RWPE1 (cell line): ENCODE measurements at regions not wholly inside any gene's neighbourhood (a gene's known extent, or its start where the extent isn't known, plus 50 kb on each side); places are given as distances from the start of the nearest gene placed in this dataset.

Experiments used
- CTCF ChIA-PET: fragments of 350-600 bp; sonication (Branson Sonifier 250); formaldehyde crosslinking; extraction: SDS; loops from one replicate; lab custom pipeline; 2021; lab: Yijun Ruan, JAX
- POLR2A ChIA-PET: fragments of 400-600 bp; formaldehyde crosslinking; extraction: SDS; loops from one replicate; lab custom pipeline; 2020; ENCODE audit warnings: antibody characterized with exemption; ENCODE audit not compliant: low non-redundant PET; lab: Yijun Ruan, JAX
- DNase-seq: peaks from one replicate; pipeline ENCODE4 v3.0.0; 2012; ENCODE audit warnings: low spot score
- H3K27ac ChIP-seq: fragments of 450-650 bp; 2 replicates; pipeline ENCODE4 v1.5.1; 2017
- TF ChIP-seq, protein P1 (sequence below): fragments of 450-650 bp; conservative IDR thresholded peaks from 2 replicates; pipeline ENCODE4 v1.5.1; 2017; ENCODE audit warnings: low read depth, mild to moderate bottlenecking

DNA sequence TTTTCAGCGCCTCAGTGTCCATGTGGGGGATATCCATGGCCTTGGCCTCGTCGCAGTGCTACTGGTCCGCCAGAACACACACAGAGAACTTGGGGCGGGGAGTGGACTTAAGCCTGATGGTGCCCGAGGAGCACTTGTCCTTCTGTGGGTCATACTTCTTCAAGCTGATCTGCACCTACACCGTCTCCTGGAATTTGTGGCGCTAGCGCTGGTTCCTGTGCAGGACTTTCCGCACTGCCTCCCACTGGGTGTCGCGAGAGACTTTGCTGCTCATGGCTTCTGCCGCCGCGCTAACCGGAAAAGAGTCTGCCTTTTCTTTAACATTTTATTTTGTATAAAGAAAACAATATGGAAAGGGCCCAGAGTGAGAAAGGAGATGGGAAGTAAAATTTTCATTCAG lies 266.9 kb downstream of the COX7C start:
- CTCF ChIA-PET: interaction anchor here (0.6 kb wide), 1 partner anchor 513 kb away, joined by 3 read pairs; no protein-coding TSS in a partner anchor
- TF ChIP-seq, protein P1, sequence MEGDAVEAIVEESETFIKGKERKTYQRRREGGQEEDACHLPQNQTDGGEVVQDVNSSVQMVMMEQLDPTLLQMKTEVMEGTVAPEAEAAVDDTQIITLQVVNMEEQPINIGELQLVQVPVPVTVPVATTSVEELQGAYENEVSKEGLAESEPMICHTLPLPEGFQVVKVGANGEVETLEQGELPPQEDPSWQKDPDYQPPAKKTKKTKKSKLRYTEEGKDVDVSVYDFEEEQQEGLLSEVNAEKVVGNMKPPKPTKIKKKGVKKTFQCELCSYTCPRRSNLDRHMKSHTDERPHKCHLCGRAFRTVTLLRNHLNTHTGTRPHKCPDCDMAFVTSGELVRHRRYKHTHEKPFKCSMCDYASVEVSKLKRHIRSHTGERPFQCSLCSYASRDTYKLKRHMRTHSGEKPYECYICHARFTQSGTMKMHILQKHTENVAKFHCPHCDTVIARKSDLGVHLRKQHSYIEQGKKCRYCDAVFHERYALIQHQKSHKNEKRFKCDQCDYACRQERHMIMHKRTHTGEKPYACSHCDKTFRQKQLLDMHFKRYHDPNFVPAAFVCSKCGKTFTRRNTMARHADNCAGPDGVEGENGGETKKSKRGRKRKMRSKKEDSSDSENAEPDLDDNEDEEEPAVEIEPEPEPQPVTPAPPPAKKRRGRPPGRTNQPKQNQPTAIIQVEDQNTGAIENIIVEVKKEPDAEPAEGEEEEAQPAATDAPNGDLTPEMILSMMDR: no peak
- H3K27ac ChIP-seq: no peak overlapping the region
- POLR2A ChIA-PET: no interaction called here
- DNase-seq: no peak

DNA sequence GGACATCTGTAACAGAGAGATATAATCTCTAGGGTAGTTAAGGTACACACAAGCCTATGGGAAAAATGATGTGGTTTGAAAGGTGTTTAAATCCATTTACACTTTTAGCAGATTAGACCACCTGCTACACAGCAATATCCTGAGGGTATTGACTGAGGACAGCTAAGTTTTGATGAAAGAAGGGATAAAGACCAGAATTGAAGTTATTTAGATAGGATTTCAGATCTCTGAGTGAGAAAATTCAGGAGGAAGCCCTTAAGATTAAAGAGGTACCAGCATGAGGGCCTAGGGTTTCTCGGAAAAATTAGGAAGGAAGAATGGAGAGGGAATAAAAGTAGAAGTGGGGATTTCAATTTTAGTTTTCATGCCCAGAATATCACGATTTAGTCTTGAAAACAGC lies 267.3 kb downstream of the COX7C start:
- ChIA-PET POLR2A (no interaction called here), CTCF (no interaction called here)
- no peak for DNase-seq
- TF ChIP-seq, protein P1: no peak
- no peak overlapping the region for H3K27ac ChIP-seq

DNA sequence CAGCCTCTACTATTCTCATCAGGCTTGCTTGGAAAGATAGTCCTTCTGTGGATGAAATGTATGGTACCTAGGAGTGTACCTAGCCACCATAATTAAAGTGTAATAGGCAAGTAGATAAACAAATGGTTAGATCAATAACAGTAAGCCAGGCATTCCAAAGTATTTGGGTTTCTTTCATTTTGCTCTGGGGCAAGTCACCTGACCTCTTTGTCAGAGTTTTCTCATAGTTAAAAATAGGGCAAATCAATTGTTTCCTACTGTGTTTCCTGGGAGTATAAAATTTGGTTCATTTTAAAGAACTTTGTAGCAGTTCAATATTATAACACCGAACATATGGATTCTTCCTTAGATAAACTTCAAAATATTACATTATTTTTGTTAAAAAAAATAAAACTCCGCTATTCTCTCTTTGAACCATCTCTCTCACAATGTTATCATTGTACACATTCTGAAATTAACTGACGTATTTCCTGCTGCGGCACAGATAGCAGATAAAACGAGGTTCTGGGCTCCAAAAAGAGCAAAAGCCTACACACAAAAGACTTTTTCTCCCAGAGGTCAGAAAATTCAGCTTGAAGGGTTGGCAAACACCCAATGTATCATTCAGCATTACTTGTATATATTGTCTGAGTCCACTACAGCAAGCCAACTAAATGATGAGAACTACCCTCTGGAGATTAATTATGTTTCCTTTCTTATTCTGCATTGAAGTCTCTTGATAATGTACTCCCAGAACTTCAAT lies 267.9 kb downstream of the COX7C start:
- DNase-seq: no peak
- no peak overlapping the region for H3K27ac ChIP-seq
- TF ChIP-seq, protein P1: no peak
- ChIA-PET POLR2A (no interaction called here), CTCF (no interaction called here)

DNA sequence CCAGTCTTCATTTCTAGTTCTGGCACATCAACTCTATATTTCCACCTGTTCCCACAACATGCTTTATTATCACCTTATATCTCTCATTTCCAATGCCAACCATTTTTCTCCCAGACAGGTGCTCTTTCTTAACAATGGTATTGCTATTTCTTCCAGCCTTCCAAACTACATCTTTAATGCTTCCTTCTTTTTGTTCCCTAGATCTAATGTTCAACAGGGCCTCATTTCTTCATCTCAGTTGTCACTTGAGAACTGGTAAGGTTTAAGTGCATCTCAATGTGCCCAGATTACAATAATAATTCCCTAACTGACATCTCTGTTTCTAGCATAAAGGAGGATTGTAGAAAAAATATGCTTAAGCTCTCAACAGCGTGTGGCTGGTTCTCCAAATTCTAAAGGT lies 272.6 kb downstream of the COX7C start:
- CTCF ChIA-PET: no interaction called here
- POLR2A ChIA-PET: no interaction called here
- TF ChIP-seq, protein P1: no peak

DNA sequence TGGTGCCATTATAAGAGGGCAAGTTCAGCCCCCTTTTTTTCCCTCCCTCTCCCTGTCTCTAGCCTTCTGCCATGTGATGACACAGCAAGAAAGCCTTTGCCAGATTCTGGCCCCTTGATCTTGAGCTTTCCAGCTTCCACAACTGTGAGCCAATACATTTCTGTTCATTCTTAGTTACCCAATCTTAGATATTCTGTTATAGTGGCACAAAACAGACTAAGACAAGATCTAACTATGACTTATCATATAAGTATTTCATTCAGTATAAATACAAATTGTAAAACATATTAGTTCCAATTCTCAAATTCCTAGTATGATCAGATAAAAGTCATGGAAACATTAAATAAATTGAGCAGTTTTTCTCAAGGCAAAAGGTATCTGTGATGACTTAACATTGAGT lies 276.3 kb downstream of the COX7C start:
- no peak overlapping the region for H3K27ac ChIP-seq
- DNase-seq: no peak
- TF ChIP-seq, protein P1: no peak
- POLR2A ChIA-PET: no interaction called here
- CTCF ChIA-PET: no interaction called here

More for the DNA sequence above, 272.6 kb downstream of the COX7C start:
- no peak overlapping the region for H3K27ac ChIP-seq
- DNase-seq: no peak

DNA sequence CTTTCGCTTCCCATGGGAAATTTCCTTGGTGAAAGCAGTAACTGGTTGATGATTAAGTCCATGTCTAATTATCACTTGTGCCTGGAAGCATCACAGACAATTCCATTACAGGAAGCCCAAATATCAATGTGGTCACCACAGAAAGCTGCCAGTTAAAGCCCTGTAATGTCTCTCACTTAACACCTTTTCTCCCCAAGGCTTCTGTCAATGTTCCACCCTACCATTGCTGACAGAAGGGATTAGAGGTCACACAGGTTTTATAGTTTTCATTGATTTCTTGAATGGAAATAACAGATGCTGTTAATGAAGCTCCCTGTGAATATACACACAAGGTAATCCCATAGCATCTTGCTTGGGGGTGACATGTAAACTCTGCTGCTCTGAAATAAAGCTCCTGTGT lies 279.2 kb downstream of the COX7C start:
- TF ChIP-seq, protein P1: no peak
- POLR2A ChIA-PET: no interaction called here
- CTCF ChIA-PET: no interaction called here
- no peak overlapping the region for H3K27ac ChIP-seq
- no peak for DNase-seq
